SK-N-MC (cell line): ENCODE measurements at regions not wholly inside any gene's neighbourhood (a gene's known extent, or its start where the extent isn't known, plus 50 kb on each side); places are given as distances from the start of the nearest gene placed in this dataset.

Experiments
- EZH2 ChIP-seq: fragments of 200-600 bp; sonication (generic); IDR thresholded peaks from one replicate; pipeline ENCODE4 v1.6.1; 2017; ENCODE audit warnings: antibody characterized with exemption
- POLR2AphosphoS5 ChIP-seq: IDR thresholded peaks from 2 replicates; pipeline ENCODE4 v1.6.1; 2012; ENCODE audit warnings: mild to moderate bottlenecking, low read depth, low read length, borderline replicate concordance

GRCh38 chr9:26657958-26658357 is 234.6 kb downstream of the CAAP1 start:
- TF ChIP-seq POLR2AphosphoS5 (no peak), EZH2 (no peak)
